HG03439 (cell line): ENCODE measurements at regions not wholly inside any gene's neighbourhood (a gene's known extent, or its start where the extent isn't known, plus 50 kb on each side); places are given as distances from the start of the nearest gene placed in this dataset.
"Not testable (repeated sequence)": the region's sequence is repeated elsewhere in the genome, so short reads cannot be mapped to it uniquely, and the experiment has no call there.

Experiments
- ATAC-seq: cut with Tn5 transposase; IDR thresholded peaks from one replicate; pipeline ENCODE4 v1.9.1; 2021; ENCODE audit warnings: mild to moderate bottlenecking, moderate library complexity; ENCODE audit not compliant: unreplicated experiment

DNA sequence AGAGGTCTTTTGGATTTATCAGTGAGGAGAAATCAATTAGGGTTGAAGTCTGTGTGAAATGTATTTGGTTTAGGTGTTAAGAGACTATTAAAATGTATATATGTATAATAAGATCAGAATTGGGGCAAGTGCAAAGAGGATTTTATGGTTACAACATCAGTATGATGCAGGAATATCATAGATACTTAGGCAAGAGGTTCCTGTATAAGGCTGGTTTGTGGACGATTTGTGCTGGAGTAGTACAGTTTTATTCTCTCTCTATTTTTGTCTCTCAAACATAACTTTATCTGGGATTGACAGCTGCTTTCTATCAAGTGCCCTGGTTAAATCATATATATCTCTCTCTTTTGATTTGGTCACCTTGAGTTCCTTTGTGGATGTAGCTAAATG lies 142.5 kb downstream of the CTH start:
- ATAC-seq: no peak

DNA sequence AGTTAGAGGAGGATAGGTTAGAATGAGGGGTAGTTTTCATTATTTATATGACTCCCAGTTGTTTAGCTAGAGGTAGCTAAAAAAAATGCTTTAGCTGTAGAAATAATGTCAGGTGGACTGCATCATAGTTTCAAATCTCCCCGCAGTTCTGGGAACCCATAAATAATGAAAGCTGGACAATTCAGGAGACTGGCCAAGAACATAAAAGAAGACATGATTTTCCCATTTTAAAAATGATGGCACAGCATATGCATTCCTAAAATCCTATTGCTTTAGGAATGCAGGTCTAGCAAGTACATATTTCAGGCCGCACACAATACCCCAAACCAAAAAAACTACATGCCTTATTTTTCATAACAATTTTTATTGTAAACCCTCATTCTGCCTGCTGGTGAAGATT lies 143.3 kb downstream of the CTH start:
- no peak for ATAC-seq

GRCh38 chr1:70556541-70556940 lies 145.5 kb downstream of the CTH start:
- ATAC-seq: no peak

- ATAC-seq: no peak
Observed at GRCh38 chr1:70567167-70567566, 156.1 kb downstream of the CTH start.

GRCh38 chr1:70571191-70571590 lies 160.1 kb downstream of the CTH start:
- ATAC-seq: no peak

DNA sequence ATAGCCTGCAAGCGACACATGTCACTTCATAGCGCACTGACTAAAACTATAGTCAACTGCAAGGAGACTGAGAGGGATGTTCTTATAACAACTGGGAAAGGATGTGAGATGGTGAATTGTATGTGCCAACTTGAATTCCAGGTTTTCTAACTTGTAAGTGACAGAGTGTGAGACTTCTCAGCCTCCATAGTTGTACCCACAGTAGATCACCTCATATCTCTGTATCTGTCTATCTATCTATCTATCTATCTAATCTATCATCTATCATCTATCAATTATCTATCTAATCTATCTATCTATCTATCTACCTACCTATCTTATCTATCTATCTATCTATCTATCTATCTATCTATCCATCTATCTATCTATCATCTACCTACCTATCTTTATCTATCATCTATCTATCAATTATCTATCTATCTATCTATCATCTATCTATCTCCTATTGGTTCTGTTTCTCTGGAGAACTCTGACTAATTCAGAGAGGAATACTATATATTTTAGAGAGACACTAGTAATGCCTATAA lies 162.3 kb downstream of the CTH start:
- ATAC-seq: no peak

DNA sequence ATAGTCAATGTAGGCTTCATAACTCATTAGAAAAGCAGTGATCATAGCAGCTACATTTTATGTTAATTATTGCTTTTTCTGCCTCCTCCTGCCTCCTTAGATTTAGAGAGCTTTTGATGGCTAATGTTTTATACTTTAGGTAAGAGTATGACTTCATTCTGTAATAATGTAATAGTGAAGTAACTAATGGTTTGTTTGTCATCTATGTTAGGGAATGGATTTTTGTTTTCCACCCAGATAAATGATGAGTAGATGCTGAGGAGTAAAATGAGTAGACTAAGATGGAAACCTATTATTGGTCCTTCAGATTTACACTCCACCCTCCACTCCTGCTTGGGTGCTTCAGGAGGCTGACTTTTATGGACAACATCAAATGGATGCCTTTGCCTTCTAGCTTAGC lies 170.6 kb downstream of the CTH start:
- ATAC-seq: no peak

GRCh38 chr1:70583522-70583921 lies 172.5 kb downstream of the CTH start:
- ATAC-seq: no peak

DNA sequence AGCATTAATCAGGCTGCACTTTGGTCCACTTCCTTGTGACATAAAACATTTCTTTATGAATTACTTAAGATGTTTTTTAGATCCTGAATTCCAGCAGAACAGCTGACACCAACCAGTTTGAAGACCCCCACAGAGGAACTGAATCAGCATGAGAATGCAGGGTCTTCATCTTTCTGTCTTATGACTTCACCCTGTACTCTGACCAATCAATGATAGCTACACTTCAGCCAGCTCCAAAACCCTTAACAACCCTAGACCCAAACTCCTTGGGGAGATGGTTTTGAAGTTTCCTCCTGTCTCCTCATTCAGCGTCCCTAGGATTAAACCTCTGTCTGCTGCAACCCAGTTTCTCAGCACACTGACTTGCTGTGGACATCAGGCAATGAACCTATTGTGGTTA lies 175.0 kb downstream of the CTH start:
- no peak for ATAC-seq

DNA sequence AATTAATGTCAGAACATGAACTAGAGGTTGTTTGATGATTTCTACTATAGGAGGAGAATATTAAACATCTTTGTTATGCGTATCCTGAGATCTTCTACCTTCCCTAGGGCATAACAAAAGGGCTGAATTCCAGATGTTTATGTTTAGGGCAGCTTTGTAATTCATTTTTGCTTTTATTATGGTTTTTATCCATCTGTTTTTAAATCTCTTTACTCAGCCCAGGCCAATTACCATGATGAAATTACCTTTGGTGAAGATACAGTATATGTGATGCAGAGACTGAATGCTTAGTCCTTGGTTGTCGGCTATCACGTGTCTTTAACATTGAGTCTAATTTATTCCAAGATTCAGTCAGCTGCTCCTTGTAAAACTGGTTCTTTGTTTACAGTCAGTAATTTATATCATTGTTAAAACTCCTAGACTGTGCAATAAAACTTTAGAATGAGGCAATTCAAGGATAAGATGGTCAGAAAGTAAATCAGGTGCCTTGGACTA lies 176.9 kb downstream of the CTH start:
- no peak for ATAC-seq

- not testable (repeated sequence) for ATAC-seq
Observed at GRCh38 chr1:70593551-70593950, 182.5 kb downstream of the CTH start.

DNA sequence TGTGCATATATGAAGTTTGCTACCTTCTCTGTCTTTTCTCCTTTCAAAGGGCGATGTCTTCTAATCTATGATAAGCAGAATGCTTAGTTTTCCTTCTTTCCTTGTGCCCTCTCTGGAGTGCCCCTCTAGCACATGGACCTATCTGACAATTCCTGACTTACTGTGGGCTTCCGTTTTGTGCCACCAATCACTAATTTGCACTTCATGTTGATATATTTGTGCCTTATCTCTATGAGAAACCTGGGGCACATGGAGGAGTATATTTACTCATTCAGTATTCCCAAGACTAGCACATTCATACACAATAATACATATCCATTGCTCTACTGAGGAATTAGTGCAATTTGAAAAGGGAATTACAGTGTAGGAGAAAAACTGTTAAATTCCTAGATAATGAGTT lies 197.7 kb downstream of the CTH start:
- no peak for ATAC-seq

DNA sequence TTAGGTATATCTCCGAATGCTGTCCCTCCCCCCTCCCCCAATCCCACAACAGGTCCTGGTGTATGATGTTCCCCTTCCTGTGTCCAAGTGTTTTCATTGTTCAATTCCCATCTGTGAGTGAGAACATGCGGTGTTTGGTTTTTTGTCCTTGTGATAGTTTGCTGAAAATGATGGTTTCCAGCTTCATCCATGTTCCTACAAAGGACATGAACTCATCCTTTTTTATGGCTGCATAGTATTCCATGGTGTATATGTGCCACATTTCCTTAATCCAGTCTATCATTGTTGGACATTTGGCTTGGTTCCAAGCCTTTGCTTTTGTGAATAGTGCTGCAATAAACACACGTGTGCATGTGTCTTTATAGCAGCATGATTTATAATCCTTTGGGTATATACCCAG lies 199.1 kb downstream of the CTH start:
- ATAC-seq: not testable (repeated sequence)

DNA sequence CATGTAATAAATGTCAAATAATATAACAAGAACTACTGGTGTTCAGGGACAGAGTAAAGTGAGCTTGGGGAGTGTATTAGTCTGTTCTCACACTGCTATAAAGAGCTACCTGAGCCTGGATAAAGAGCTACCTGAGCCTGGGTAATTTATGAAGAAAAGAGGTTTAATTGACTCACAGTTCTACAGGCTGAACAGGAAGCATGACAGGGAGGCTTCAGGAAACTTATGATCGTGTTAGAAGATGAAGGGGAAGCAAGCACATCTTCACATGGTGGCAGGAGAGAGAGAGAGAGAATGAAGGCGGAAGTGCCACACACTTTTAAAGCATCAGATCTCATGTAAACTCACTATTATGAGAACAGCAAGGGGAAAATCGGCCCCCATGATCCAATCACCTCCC lies 205.9 kb downstream of the CTH start:
- no peak for ATAC-seq

DNA sequence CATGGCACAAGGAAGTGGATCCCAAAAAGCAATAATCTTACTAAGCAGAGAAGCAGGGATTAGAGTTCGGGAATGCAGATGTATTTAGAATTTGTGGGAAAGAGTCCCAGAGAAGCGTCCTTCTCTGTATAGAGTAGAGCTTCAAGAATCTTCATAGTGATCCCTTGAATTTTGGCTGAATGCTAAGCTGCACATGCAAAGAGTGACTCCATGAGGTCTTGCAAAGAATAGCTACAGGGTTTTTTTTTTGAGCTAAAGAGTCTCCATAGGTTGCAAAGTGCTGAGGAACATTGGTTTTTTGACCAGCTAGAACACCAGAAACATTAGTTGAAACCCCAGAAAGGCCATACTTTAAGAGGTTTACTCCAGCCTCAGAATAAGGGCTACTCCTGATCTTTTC lies 206.7 kb downstream of the CTH start:
- no peak for ATAC-seq

DNA sequence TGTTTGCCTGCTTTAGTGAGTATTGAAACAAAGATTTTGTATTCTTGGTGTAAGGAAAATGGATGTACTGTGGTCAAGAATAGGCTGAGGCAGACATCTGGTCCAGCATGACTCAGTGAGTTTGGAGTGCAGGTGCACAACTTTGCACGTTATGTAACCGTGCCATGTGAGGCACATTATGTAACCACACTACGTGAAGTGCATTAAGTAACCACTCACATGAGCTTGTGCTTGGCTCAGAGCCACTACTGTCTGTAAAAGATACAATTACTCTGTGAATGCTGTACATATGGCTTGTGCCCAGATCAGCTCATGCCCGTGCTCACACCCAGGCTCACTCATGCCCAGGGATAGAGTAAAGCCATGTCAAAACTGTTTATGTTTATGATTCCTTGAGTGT lies 216.8 kb downstream of the CTH start:
- no peak for ATAC-seq

GRCh38 chr1:70628973-70629372 lies 217.9 kb downstream of the CTH start:
- no peak for ATAC-seq

DNA sequence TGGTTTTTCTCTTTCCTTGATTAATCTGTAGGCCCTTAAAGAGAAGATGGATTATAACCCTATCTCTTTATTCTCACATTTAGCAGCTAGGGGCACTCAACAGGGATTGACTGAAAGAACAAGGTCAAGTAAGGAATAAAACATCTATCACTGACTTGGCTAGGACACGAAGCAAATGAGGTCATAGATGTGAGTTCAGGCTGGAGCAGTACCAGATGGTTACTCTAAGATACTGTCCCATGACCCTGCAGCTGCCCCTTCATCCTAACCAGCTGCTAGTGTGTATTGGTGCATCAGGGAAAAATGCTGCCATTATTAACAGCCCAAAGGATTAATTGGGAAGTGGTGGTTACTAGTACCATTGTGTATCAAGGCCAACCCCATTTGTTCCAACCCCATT lies 221.9 kb downstream of the CTH start:
- no peak for ATAC-seq

- ATAC-seq: no peak
Observed at GRCh38 chr1:70635868-70636267, 224.8 kb downstream of the CTH start.

DNA sequence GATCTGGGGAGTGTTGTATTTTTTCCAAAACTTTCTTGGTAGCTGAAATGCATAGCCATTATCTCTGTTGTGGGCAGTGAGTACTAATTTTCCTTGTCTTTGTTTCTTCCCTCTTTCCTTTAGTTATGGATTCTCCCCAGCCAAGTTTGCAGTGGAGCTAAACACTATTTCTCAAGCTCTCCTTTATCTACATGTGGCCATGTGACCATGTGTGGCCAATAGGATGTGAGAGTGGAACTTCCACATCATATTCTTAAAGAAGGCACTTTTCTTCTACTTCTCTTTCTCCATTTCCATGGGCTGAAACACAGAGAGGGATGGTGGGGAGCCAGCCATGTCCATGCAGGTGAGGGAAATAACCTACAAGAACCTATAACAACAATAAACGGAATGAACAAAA lies 230.8 kb downstream of the CTH start:
- no peak for ATAC-seq

- no peak for ATAC-seq
Observed at GRCh38 chr1:70656361-70656760, 245.3 kb downstream of the CTH start.

DNA sequence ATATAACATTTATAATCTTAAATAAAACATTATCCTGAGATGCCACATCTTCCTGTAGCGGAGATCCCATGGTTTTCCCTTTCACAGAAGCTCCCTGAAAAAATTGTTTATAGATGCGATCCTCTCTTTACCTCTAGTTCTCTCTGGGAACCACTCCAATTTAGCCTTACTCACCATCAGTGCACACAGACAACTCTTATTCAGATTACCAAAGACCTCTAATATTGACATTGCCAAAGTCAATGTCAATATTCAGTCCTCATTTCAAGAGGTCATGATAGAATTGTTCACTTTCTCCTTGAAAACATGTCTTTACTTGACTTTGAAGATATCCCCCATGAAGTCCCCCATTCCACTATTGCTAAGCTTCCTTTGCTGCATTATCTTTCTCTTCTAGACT lies 248.8 kb downstream of the CTH start:
- ATAC-seq: no peak

DNA sequence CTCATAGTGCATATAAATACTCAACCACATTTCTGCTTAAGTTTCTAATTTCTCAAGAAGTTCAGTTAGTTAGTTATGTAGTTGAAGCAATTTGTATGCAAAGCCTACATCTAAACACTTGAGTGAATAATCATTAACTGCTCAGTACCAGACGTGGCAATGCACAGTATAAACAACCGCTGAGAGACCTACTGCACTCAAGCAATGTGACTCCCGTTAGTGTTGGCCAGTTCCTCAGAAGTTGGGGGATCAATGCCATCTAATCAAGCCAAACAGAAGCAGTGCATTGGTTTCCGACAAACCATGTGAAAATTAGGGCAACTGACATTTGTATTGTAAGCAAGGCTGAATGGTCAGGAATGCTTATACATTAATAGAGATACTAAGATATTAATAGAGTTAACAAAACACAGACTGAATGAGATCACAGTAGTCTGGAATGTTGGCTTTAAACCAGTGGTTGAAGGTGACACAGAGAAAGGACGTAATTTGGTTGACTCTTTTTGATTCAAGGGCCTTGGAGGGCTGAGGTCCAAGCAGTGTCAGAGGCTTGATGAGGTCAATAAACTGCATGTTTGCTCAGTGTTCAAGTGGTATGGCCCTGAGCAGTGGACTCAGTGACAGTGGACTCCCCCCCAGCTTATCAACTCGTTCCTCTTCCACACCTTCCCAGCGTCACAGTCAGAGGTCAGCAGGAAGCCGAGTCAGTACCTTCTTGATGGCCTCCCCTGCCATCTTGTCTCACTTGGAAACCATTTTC lies 255.5 kb downstream of the CTH start:
- ATAC-seq: no peak
